ENCODE measurements at regions not wholly inside any gene's neighbourhood (a gene's known extent, or its start where the extent isn't known, plus 50 kb on each side); places are given as distances from the start of the nearest gene placed in this dataset.

- no peak for TF ChIP-seq CTCF (conservative IDR thresholded peaks at IDR 0.05)
- Mint-ChIP-seq H3K36me3 (no peaks in the 10 kb centered on the region), H3K27ac (no peak overlapping the region), H3K4me1 (ENCODE audit: unreplicated experiment) (peaks cover 7% of the 10 kb centered on the region), H3K27me3 (no peaks in the 10 kb centered on the region), H3K4me3 (no peak overlapping the region), H3K9me3 (no peaks in the 10 kb centered on the region)
- no peak for DNase-seq (ENCODE audit: extremely low spot score, unreplicated experiment)
Observed at GRCh38 chr10:56622335-56622973, 261.4 kb upstream of the ZWINT start.

GRCh38 chr10:56606202-56606601 lies 245.1 kb upstream of the ZWINT start:
- Mint-ChIP-seq H3K4me1 (ENCODE audit: unreplicated experiment) (no peaks in the 10 kb centered on the region), H3K27ac (no peak overlapping the region), H3K9me3 (no peaks in the 10 kb centered on the region), H3K36me3 (no peaks in the 10 kb centered on the region), H3K4me3 (no peak overlapping the region), H3K27me3 (no peaks in the 10 kb centered on the region)
- no peak for TF ChIP-seq CTCF (conservative IDR thresholded peaks at IDR 0.05)
- DNase-seq (ENCODE audit: extremely low spot score, unreplicated experiment): no peak

- DNase-seq (ENCODE audit: extremely low spot score, unreplicated experiment): no peak
- Mint-ChIP-seq H3K9me3 (no peaks in the 10 kb centered on the region), H3K4me1 (ENCODE audit: unreplicated experiment) (no peaks in the 10 kb centered on the region), H3K4me3 (no peak overlapping the region), H3K27ac (no peak overlapping the region), H3K27me3 (no peaks in the 10 kb centered on the region), H3K36me3 (no peaks in the 10 kb centered on the region)
- no peak for TF ChIP-seq CTCF (conservative IDR thresholded peaks at IDR 0.05)
Observed at GRCh38 chr10:56605051-56605450, 244.0 kb upstream of the ZWINT start.

- TF ChIP-seq CTCF (conservative IDR thresholded peaks at IDR 0.05): no peak
- Mint-ChIP-seq H3K4me1 (ENCODE audit: unreplicated experiment) (no peaks in the 10 kb centered on the region), H3K27ac (no peak overlapping the region), H3K27me3 (no peaks in the 10 kb centered on the region), H3K9me3 (no peaks in the 10 kb centered on the region), H3K36me3 (no peaks in the 10 kb centered on the region), H3K4me3 (no peak overlapping the region)
- no peak for DNase-seq (ENCODE audit: extremely low spot score, unreplicated experiment)
Observed at GRCh38 chr10:56604624-56605023, 243.6 kb upstream of the ZWINT start.

DNA sequence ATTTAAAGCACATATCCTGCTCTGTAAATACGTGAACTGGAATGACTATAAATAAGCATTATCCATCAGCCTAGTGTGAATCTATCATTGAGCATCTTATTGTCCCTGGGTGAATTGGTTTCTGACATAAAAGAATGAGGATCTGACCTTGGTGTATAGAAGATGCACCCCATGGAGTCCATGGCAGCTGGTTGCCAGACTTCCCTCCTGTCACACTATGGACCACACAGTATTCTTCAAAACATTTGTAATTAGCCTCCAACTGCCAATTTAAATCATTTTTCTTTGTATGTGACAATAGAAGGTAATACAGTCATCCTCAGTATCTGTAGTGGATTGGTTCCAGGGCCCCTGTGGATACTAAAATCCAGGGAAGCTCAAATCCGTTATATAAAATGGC lies 238.1 kb upstream of the ZWINT start:
- no peaks in the 10 kb centered on the region for H3K36me3 Mint-ChIP-seq
- no peak for TF ChIP-seq CTCF (conservative IDR thresholded peaks at IDR 0.05)

GRCh38 chr10:56596257-56596656 lies 235.2 kb upstream of the ZWINT start:
- no peaks in the 10 kb centered on the region for H3K36me3 Mint-ChIP-seq
- no peaks in the 10 kb centered on the region for H3K4me1 Mint-ChIP-seq (ENCODE audit: unreplicated experiment)
- no peak for TF ChIP-seq CTCF (conservative IDR thresholded peaks at IDR 0.05)
- H3K27ac Mint-ChIP-seq: no peak overlapping the region
- no peak overlapping the region for H3K4me3 Mint-ChIP-seq
- no peaks in the 10 kb centered on the region for H3K27me3 Mint-ChIP-seq
- no peak for DNase-seq (ENCODE audit: extremely low spot score, unreplicated experiment)
- no peaks in the 10 kb centered on the region for H3K9me3 Mint-ChIP-seq

More for the DNA sequence above, 238.1 kb upstream of the ZWINT start:
- Mint-ChIP-seq H3K27me3 (no peaks in the 10 kb centered on the region), H3K27ac (no peak overlapping the region), H3K4me3 (no peak overlapping the region), H3K9me3 (no peaks in the 10 kb centered on the region), H3K4me1 (ENCODE audit: unreplicated experiment) (no peaks in the 10 kb centered on the region)
- DNase-seq (ENCODE audit: extremely low spot score, unreplicated experiment): no peak
